ENCODE measurements at regions not wholly inside any gene's neighbourhood (a gene's known extent, or its start where the extent isn't known, plus 50 kb on each side); places are given as distances from the start of the nearest gene placed in this dataset.

GRCh38 chr6:77543601-77544000 is 80.3 kb upstream of the HTR1B start (continued):
- TF ChIP-seq MXI1 (IDR thresholded peaks at IDR 0.05; ENCODE audit: low read depth, low read length) (no peak), ZNF384 (IDR thresholded peaks at IDR 0.05; ENCODE audit: borderline replicate concordance, low read depth, low read length) (no peak), PKNOX1 (IDR thresholded peaks at IDR 0.05) (no peak), IKZF1 (conservative IDR thresholded peaks at IDR 0.05) (0 out of 2 replicates have a peak, but pooled peaks have one; percentile 10)

- ATAC-seq (peak; percentile 69), FAIRE-seq (no peak), DNase-seq (ENCODE audit: low read depth, low spot score) (no peak)
- ChIA-PET RAD21 (ENCODE audit: unreplicated experiment) (interaction anchor here (0.6 to 16.2 kb wide), 11 partner anchors 9 to 378 kb away, joined by 3 to 315 read pairs (median 14); partner anchors contain the start of gene HTR1B), POLR2A (interaction anchor here (1.3 to 13.9 kb wide), 6 partner anchors 10 to 72 kb away, joined by 3 to 270 read pairs (median 9); no protein-coding TSS in a partner anchor), CTCF (interaction anchor here (0.7 to 8.5 kb wide), 6 partner anchors 10 to 82 kb away, joined by 3 to 96 read pairs (median 8); no protein-coding TSS in a partner anchor), SMC1A (ENCODE audit: uncharacterized antibody, unreplicated experiment) (interaction anchor here (0.6 to 20.8 kb wide), 15 partner anchors 4 to 513 kb away, joined by 3 to 524 read pairs (median 8); partner anchors contain the start of gene MEI4)
- Histone ChIP-seq H3K79me2 (ENCODE audit: control insufficient read depth, insufficient read depth, low read length) (no peaks in the 10 kb centered on the region), H2AFZ (ENCODE audit: control insufficient read depth, low read depth, low read length) (no peak overlapping the region), H3K36me3 (ENCODE audit: control insufficient read depth in 2 of 2, insufficient read depth in 2 of 2, low read length in 1 of 2) (no peaks in the 10 kb centered on the region), H3K4me3 (no peak overlapping the region), H3K9ac (ENCODE audit: control insufficient read depth, insufficient read depth, low read length) (no peak overlapping the region), H3K4me2 (ENCODE audit: control insufficient read depth, insufficient read depth) (no peak overlapping the region), H4K20me1 (ENCODE audit: control insufficient read depth, insufficient read depth) (no peaks in the 10 kb centered on the region), H3K9me3 (replicated peaks; ENCODE audit: control insufficient read depth, insufficient read depth, low read length) (no peaks in the 10 kb centered on the region), H3K4me1 (ENCODE audit: control insufficient read depth, insufficient read depth, low read length) (no peaks in the 10 kb centered on the region), H3K27ac (ENCODE audit: control insufficient read depth, insufficient read depth) (no peak overlapping the region), H3K27me3 (replicated peaks in 1 of 2; ENCODE audit: control insufficient read depth in 2 of 2, insufficient read depth in 2 of 2, low read length in 1 of 2) (no peaks in the 10 kb centered on the region)
- intact Hi-C loops (cut with micrococcal nuclease; ENCODE audit: unreplicated experiment) = loop anchor here (5.0 kb wide), 1 partner anchor 76 kb away; no protein-coding TSS in a partner anchor
- 4% methylated on average over 3 of the region's 3 CpGs for WGBS (ENCODE audit: insufficient coverage, insufficient replicate concordance, low lambda C conversion rate, missing lambda C conversion rate)
- in situ Hi-C loops (cut with MboI) = no loop called here
- BruUV-seq (replicated peaks) = no TSS peak
- TF ChIP-seq NFXL1 (IDR thresholded peaks at IDR 0.05; ENCODE audit: borderline replicate concordance) = no peak
- peak; percentile 45; the same call in 1 of the 2 replicates for TF ChIP-seq BMI1 (IDR thresholded peaks at IDR 0.05; ENCODE audit: borderline replicate concordance)
- TF ChIP-seq ZSCAN29 (IDR thresholded peaks at IDR 0.05) = peak; percentile 96
- TF ChIP-seq MTA2 (IDR thresholded peaks at IDR 0.05; ENCODE audit: low read depth) = peak; percentile 77; the same call in 1 of the 2 replicates
- peak; percentile 40; the same call in 1 of the 2 replicates for TF ChIP-seq ZNF687 (IDR thresholded peaks at IDR 0.05)
- peak; percentile 39; the same call in 1 of the 2 replicates for TF ChIP-seq RELB (IDR thresholded peaks at IDR 0.05; ENCODE audit: low read depth)
- no peak for TF ChIP-seq FOS (IDR thresholded peaks at IDR 0.05; ENCODE audit: borderline replicate concordance, extremely low read depth, insufficient read length)
- no peak for TF ChIP-seq SUPT20H (IDR thresholded peaks at IDR 0.05; ENCODE audit: borderline replicate concordance, control insufficient read depth, low read depth, low read length)
- no peak for TF ChIP-seq YBX1 (IDR thresholded peaks at IDR 0.05)
- TF ChIP-seq ATF2 (IDR thresholded peaks at IDR 0.05; ENCODE audit: low read length) = no peak
- TF ChIP-seq ATF7 (IDR thresholded peaks at IDR 0.05; ENCODE audit: low read depth) = peak; percentile 60; the same call in 1 of the 2 replicates
Measured at GRCh38 chr6:77548190-77548589, 84.9 kb upstream of the HTR1B start.

Measured in GM12878 (cell line).